GM19239 (cell line): ENCODE measurements at regions not wholly inside any gene's neighbourhood (a gene's known extent, or its start where the extent isn't known, plus 50 kb on each side); places are given as distances from the start of the nearest gene placed in this dataset.
"Not testable (repeated sequence)": the region's sequence is repeated elsewhere in the genome, so short reads cannot be mapped to it uniquely, and the experiment has no call there.

Experiments used
- DNase-seq: peaks from one replicate; pipeline ENCODE4 v3.0.0; 2011; ENCODE audit warnings: low spot score; ENCODE audit not compliant: insufficient read length
- FAIRE-seq: peaks from 2 replicates; lab custom pipeline; 2011; peaks lifted over from hg19 to GRCh38; lab: Jason Lieb, UNC

- FAIRE-seq: no peak
- DNase-seq: no peak
These were observed 55.0 kb upstream of the PPP1R2C start for GRCh38 chrX:42832764-42833549.

- DNase-seq, FAIRE-seq: not testable (repeated sequence)
These were observed 55.6 kb upstream of the PPP1R2C start for GRCh38 chrX:42833550-42833940.

- DNase-seq (no peak), FAIRE-seq (peak; percentile 84)
These were observed 59.3 kb upstream of the PPP1R2C start for GRCh38 chrX:42837101-42837726.

GRCh38 chrX:42837747-42838146 lies 59.8 kb upstream of the PPP1R2C start:
- FAIRE-seq (peak; percentile 87), DNase-seq (no peak)

GRCh38 chrX:42839632-42840031 lies 61.7 kb upstream of the PPP1R2C start:
- DNase-seq (no peak), FAIRE-seq (no peak)

- DNase-seq (no peak), FAIRE-seq (no peak)
These were observed 68.8 kb upstream of the PPP1R2C start for GRCh38 chrX:42846741-42847140.

- FAIRE-seq (no peak), DNase-seq (no peak)
These were observed 77.3 kb upstream of the PPP1R2C start for GRCh38 chrX:42855259-42855658.

GRCh38 chrX:42857766-42858165 lies 79.8 kb upstream of the PPP1R2C start:
- DNase-seq: no peak
- no peak for FAIRE-seq

- DNase-seq (no peak), FAIRE-seq (no peak)
These were observed 91.0 kb upstream of the PPP1R2C start for GRCh38 chrX:42869011-42869410.

GRCh38 chrX:42869659-42870476 lies 91.9 kb upstream of the PPP1R2C start:
- DNase-seq: peak; percentile 1
- FAIRE-seq: peak; percentile 96

- no peak for FAIRE-seq
- no peak for DNase-seq
These were observed 108.6 kb upstream of the PPP1R2C start for GRCh38 chrX:42886519-42886918.

GRCh38 chrX:42900947-42901346 lies 123.0 kb upstream of the PPP1R2C start:
- no peak for FAIRE-seq
- DNase-seq: no peak

GRCh38 chrX:42902513-42902912 lies 124.5 kb upstream of the PPP1R2C start:
- no peak for DNase-seq
- no peak for FAIRE-seq

- FAIRE-seq: no peak
- no peak for DNase-seq
These were observed 142.8 kb upstream of the PPP1R2C start for GRCh38 chrX:42920752-42921151.

- FAIRE-seq (peak; percentile 81), DNase-seq (no peak)
These were observed 152.1 kb upstream of the PPP1R2C start for GRCh38 chrX:42930071-42930470.

GRCh38 chrX:42930951-42931350 lies 153.0 kb upstream of the PPP1R2C start:
- DNase-seq: no peak
- no peak for FAIRE-seq

- FAIRE-seq: peak; percentile 90
These were observed 155.2 kb upstream of the PPP1R2C start for GRCh38 chrX:42933187-42933586.

GRCh38 chrX:42934020-42934726 lies 156.2 kb upstream of the PPP1R2C start:
- no peak for DNase-seq
- FAIRE-seq: peak; percentile 99

More at GRCh38 chrX:42933187-42933586, 155.2 kb upstream of the PPP1R2C start:
- no peak for DNase-seq

- no peak for DNase-seq
- FAIRE-seq: peak; percentile 28
These were observed 163.7 kb upstream of the PPP1R2C start for GRCh38 chrX:42941671-42942070.
